Retinal pigment epithelial cell (primary cell): ENCODE measurements at regions not wholly inside any gene's neighbourhood (a gene's known extent, or its start where the extent isn't known, plus 50 kb on each side); places are given as distances from the start of the nearest gene placed in this dataset.

Experiments used
- DNase-seq: peaks from one replicate; pipeline ENCODE4 v3.0.0-alpha.2; 2010; ENCODE audit warnings: low read depth
- H3K4me3 ChIP-seq: 2 replicates; pipeline ENCODE4 v1.5.1; 2011; ENCODE audit warnings: mild to moderate bottlenecking, low read length, control low read depth, moderate library complexity
- CTCF ChIP-seq: conservative IDR thresholded peaks from 2 replicates; pipeline ENCODE4 v1.5.1; 2011; ENCODE audit warnings: low read depth, low read length, control low read depth, inconsistent platforms

- no peak overlapping the region for H3K4me3 ChIP-seq
- no peak for DNase-seq
- no peak for TF ChIP-seq CTCF
Observed at GRCh38 chr1:90204780-90205179, 209.9 kb downstream of the ZNF326 start.

GRCh38 chr1:90204023-90204590 is 209.2 kb downstream of the ZNF326 start:
- no peak overlapping the region for H3K4me3 ChIP-seq
- TF ChIP-seq CTCF: no peak
- DNase-seq: peak; percentile 91

- DNase-seq: peak; percentile 48
Observed at GRCh38 chr1:90201467-90202358, 206.8 kb downstream of the ZNF326 start.

GRCh38 chr1:90200646-90201205 is 205.8 kb downstream of the ZNF326 start:
- no peak for DNase-seq

More at GRCh38 chr1:90201467-90202358, 206.8 kb downstream of the ZNF326 start:
- no peak for TF ChIP-seq CTCF
- no peak overlapping the region for H3K4me3 ChIP-seq

GRCh38 chr1:90198616-90199332 is 203.9 kb downstream of the ZNF326 start:
- no peak for TF ChIP-seq CTCF
- no peak for DNase-seq
- H3K4me3 ChIP-seq: no peak overlapping the region

More at GRCh38 chr1:90200646-90201205, 205.8 kb downstream of the ZNF326 start:
- H3K4me3 ChIP-seq: no peak overlapping the region
- no peak for TF ChIP-seq CTCF

- no peak overlapping the region for H3K4me3 ChIP-seq
- no peak for DNase-seq
- no peak for TF ChIP-seq CTCF
Observed at GRCh38 chr1:90193116-90193515, 198.2 kb downstream of the ZNF326 start.
